Left lung (tissue), 4 donors: ENCODE measurements at regions not wholly inside any gene's neighbourhood (a gene's known extent, or its start where the extent isn't known, plus 50 kb on each side); places are given as distances from the start of the nearest gene placed in this dataset.
"Not testable (repeated sequence)": the region's sequence is repeated elsewhere in the genome, so short reads cannot be mapped to it uniquely, and the experiment has no call there.

ENCODE experiments used
- ATAC-seq: fragments of 200-7000 bp; cut with Tn5 transposase; one replicate; pipeline ENCODE4 v1.9.1; 2020; ENCODE audit warnings: moderate library complexity
- DNase-seq, 4 donors: peaks; one replicate each; pipeline ENCODE4 v3.0.0-alpha.2; 2013 to 2020
- H3K27ac ChIP-seq, 2 donors: fragments of 200-600 bp; sonication (generic) in 1 of 2; one replicate each; pipeline versions ENCODE4 v1.5.0 to v1.8.0; 2020 to 2021
- H3K27me3 ChIP-seq, 2 donors: fragments of 200-600 bp; sonication (generic) in 1 of 2; one replicate each; pipeline versions ENCODE4 v1.5.0 to v1.8.0; 2020 to 2021
- H3K36me3 ChIP-seq, 2 donors: fragments of 200-600 bp; sonication (generic) in 1 of 2; one replicate each; pipeline versions ENCODE4 v1.5.0 to v1.8.0; 2020 to 2021
- H3K4me1 ChIP-seq, 2 donors: fragments of 200-600 bp; one replicate each; pipeline ENCODE4 v1.8.0; 2021
- H3K4me3 ChIP-seq, 2 donors: fragments of 200-600 bp; sonication (generic) in 1 of 2; one replicate each; pipeline versions ENCODE4 v1.5.0 to v1.8.0; 2020 to 2021; ENCODE audit warnings: mild to moderate bottlenecking in 1 of 2
- H3K9me3 ChIP-seq, 2 donors: fragments of 200-600 bp; sonication (generic) in 1 of 2; one replicate each; pipeline versions ENCODE4 v1.5.0 to v1.8.0; 2020 to 2021
- CTCF ChIP-seq, 2 donors: fragments of 200-600 bp; sonication (generic) in 1 of 2; IDR thresholded peaks; one replicate each; pipeline versions ENCODE4 v1.5.0 to v1.8.0; 2021; ENCODE audit warnings: antibody characterized with exemption in 2 of 2
- intact Hi-C, 2 donors: fragments of 100-400 bp; cut with DNase I; formaldehyde crosslinking; loops; one replicate each; pipeline versions ENCODE4 v1.11.2 to v1.14.2; 2022
- donor health status: DM: no; HTN: yes; CAD: no.
- donor health status: DM: no; HTN: no; CAD: no.

DNA sequence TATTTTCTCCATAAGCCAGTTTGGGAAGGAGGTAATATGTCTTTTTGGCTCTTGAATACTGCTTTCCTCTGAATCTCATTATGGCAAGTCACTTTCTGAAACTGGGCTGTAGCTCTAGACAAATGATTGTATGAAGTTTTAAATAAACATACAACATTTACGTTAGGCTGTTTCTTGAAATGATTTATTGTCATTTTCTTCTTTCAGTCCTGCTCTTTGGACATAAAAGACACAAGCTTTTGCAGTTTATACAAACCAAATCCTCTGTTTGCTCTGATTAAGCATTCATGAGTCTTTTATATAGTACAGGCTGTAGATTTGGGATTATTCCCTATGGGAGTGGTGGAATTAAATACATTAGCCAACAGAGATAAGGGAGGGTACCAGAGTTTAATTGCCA is 139.7 kb downstream of the CEP120 start:
- H3K4me1 ChIP-seq: no peaks in the 10 kb centered on the region
- no peaks in the 10 kb centered on the region for H3K9me3 ChIP-seq
- ATAC-seq (no peak), DNase-seq (no peak)
- H3K36me3 ChIP-seq: no peaks in the 10 kb centered on the region
- peaks cover 0 to 19% of the 10 kb centered on the region in 2 donors for H3K27me3 ChIP-seq
- H3K4me3 ChIP-seq: no peak overlapping the region
- intact Hi-C loops: no loop called here
- no peak for TF ChIP-seq CTCF (IDR thresholded peaks at IDR 0.05)
- no peak overlapping the region for H3K27ac ChIP-seq

DNA sequence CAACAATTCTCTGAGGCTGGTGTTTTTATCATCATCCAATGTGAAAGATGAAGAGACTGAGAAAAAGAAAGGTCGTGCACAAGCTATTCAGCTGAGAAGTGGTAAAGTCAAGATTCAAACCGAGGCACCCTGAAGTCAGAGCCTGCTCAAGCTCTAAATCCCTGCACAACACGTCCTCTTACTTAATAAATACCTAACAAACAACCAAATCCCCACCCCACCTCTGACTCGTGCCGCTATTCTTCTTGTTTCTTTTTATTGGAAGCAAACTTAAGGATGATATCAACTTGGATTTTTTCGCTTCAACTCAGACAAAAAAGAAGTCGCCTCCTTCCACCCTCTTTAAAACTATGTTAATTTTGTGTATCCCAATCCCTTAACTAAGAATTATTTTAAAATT is 140.2 kb downstream of the CEP120 start:
- no peak for ATAC-seq
- DNase-seq: no peak
- intact Hi-C loops: no loop called here
- no peaks in the 10 kb centered on the region for H3K36me3 ChIP-seq
- no peak overlapping the region for H3K27ac ChIP-seq
- H3K9me3 ChIP-seq: no peaks in the 10 kb centered on the region
- no peak for TF ChIP-seq CTCF (IDR thresholded peaks at IDR 0.05)
- no peaks in the 10 kb centered on the region for H3K4me1 ChIP-seq
- H3K27me3 ChIP-seq: peaks cover 0 to 19% of the 10 kb centered on the region in 2 donors
- no peak overlapping the region for H3K4me3 ChIP-seq

GRCh38 chr5:123282444-123282843 is 140.8 kb downstream of the CEP120 start:
- DNase-seq (no peak), ATAC-seq (no peak)
- no peaks in the 10 kb centered on the region for H3K9me3 ChIP-seq
- no peak overlapping the region for H3K4me3 ChIP-seq
- H3K4me1 ChIP-seq: no peaks in the 10 kb centered on the region
- no peak overlapping the region for H3K27ac ChIP-seq
- H3K27me3 ChIP-seq: peaks cover 0 to 19% of the 10 kb centered on the region in 2 donors
- no peak for TF ChIP-seq CTCF (IDR thresholded peaks at IDR 0.05)
- intact Hi-C loops: no loop called here
- no peaks in the 10 kb centered on the region for H3K36me3 ChIP-seq

GRCh38 chr5:123280854-123281253 is 142.3 kb downstream of the CEP120 start:
- H3K4me3 ChIP-seq, DNase-seq, intact Hi-C loops, H3K27ac ChIP-seq, H3K4me1 ChIP-seq, H3K27me3 ChIP-seq, ATAC-seq, H3K9me3 ChIP-seq, H3K36me3 ChIP-seq: not testable (repeated sequence)

- DNase-seq: no peak
- TF ChIP-seq CTCF (IDR thresholded peaks at IDR 0.05): no peak
- intact Hi-C loops: no loop called here
- no peaks in the 10 kb centered on the region for H3K27me3 ChIP-seq
- H3K36me3 ChIP-seq: no peaks in the 10 kb centered on the region
- no peaks in the 10 kb centered on the region for H3K9me3 ChIP-seq
- H3K27ac ChIP-seq: no peak overlapping the region
- no peak for ATAC-seq
- no peaks in the 10 kb centered on the region for H3K4me1 ChIP-seq
- no peak overlapping the region for H3K4me3 ChIP-seq
Measured at GRCh38 chr5:123279136-123279535, 144.1 kb downstream of the CEP120 start.

DNA sequence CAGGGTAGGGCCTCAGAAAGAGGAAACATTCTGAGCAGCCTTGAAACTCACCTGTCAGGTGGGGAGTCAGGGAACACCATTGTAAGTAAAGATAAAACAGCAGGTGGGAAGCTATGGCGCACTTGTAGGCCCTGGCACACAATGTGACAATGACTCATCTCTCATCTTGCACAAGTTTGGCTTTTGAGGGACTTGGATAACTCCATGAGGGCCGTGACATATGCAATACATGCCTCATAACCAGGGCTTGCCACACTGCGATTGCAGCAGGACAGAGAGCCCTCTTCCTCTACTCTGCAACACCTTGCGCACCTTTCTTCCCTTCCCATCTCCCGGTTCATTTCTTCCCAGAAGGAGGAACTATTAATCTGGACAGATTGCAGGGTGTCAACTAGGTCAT is 144.9 kb downstream of the CEP120 start:
- ATAC-seq (no peak), DNase-seq (no peak)
- Histone ChIP-seq H3K27me3 (no peaks in the 10 kb centered on the region), H3K4me3 (no peak overlapping the region), H3K4me1 (no peaks in the 10 kb centered on the region), H3K27ac (no peak overlapping the region), H3K9me3 (no peaks in the 10 kb centered on the region), H3K36me3 (no peaks in the 10 kb centered on the region)
- intact Hi-C loops: no loop called here
- TF ChIP-seq CTCF (IDR thresholded peaks at IDR 0.05): no peak
